GM12878 (cell line): ENCODE measurements at regions not wholly inside any gene's neighbourhood (a gene's known extent, or its start where the extent isn't known, plus 50 kb on each side); places are given as distances from the start of the nearest gene placed in this dataset.

ENCODE experiments used
- ATAC-seq: fragments of 200-7000 bp; cut with Tn5 transposase; 3 replicates; pipeline ENCODE4 v1.9.1; 2020; ENCODE audit warnings: mild to moderate bottlenecking, moderate library complexity
- BruUV-seq: library from RNA; stranded (reverse); fragments of 400-500 nt; replicated peaks from 2 replicates; lab custom pipeline; 2021; lab: Mats Ljungman, UMichigan
- CTCF ChIA-PET: fragments of 300-600 bp; sonication (Branson Sonifier 250); formaldehyde crosslinking; extraction: SDS; loops from one replicate; lab custom pipeline; 2021; ENCODE audit warnings: inconsistent platforms; lab: Yijun Ruan, JAX
- POLR2A ChIA-PET: fragments of 350-600 bp; formaldehyde crosslinking; extraction: SDS; loops from one replicate; lab custom pipeline; 2021; ENCODE audit warnings: inconsistent platforms; lab: Charles Lee
- RAD21 ChIA-PET: fragments of 300-600 bp; sonication (Branson Sonifier 250); formaldehyde crosslinking; loops from one replicate; lab custom pipeline; 2023; ENCODE audit warnings: antibody characterized with exemption; ENCODE audit not compliant: unreplicated experiment; lab: Charles Lee
- SMC1A ChIA-PET: fragments of 300-600 bp; sonication (Branson Sonifier 250); formaldehyde crosslinking; loops from one replicate; lab custom pipeline; 2023; ENCODE audit not compliant: unreplicated experiment, uncharacterized antibody; lab: Charles Lee
- DNase-seq: peaks from one replicate; pipeline ENCODE4 v3.0.0-alpha.2; 2011; ENCODE audit warnings: low read depth, low spot score
- FAIRE-seq: peaks from 3 replicates; lab custom pipeline; 2011; peaks lifted over from hg19 to GRCh38; lab: Jason Lieb, UNC
- H2AFZ ChIP-seq: 2 replicates; pipeline ENCODE4 v1.6.0; 2011; ENCODE audit warnings: low read depth, low read length, control low read depth; ENCODE audit not compliant: control insufficient read depth
- H3K27ac ChIP-seq: 2 replicates; pipeline ENCODE4 v1.5.1; 2011; ENCODE audit warnings: control low read depth; ENCODE audit not compliant: control insufficient read depth, insufficient read depth
- H3K27me3 ChIP-seq, 2 experiments: replicated peaks in 1 of 2; 2 replicates each; pipeline versions ENCODE4 v1.6.0 to v1.6.1; 2011; ENCODE audit warnings: low read length in 1 of 2; ENCODE audit not compliant: control insufficient read depth in 2 of 2, insufficient read depth in 2 of 2
- H3K36me3 ChIP-seq, 2 experiments: 2 replicates each; pipeline ENCODE4 v1.5.1; 2011; ENCODE audit warnings: low read length in 1 of 2; ENCODE audit not compliant: control insufficient read depth in 2 of 2, insufficient read depth in 2 of 2
- H3K4me1 ChIP-seq: 2 replicates; pipeline ENCODE4 v1.6.1; 2011; ENCODE audit warnings: mild to moderate bottlenecking, low read length, moderate library complexity, mixed read lengths; ENCODE audit not compliant: control insufficient read depth, insufficient read depth
- H3K4me2 ChIP-seq: 2 replicates; pipeline ENCODE4 v1.6.0; 2011; ENCODE audit warnings: control low read depth; ENCODE audit not compliant: control insufficient read depth, insufficient read depth
- H3K4me3 ChIP-seq: fragments of 200-600 bp; sonication (generic); 2 replicates; pipeline ENCODE4 v1.5.1; 2016
- H3K79me2 ChIP-seq: 2 replicates; pipeline ENCODE4 v1.6.0; 2011; ENCODE audit warnings: low read length; ENCODE audit not compliant: control insufficient read depth, insufficient read depth
- H3K9ac ChIP-seq: 2 replicates; pipeline ENCODE4 v1.8.0; 2011; ENCODE audit warnings: low read length, control low read depth, mixed read lengths; ENCODE audit not compliant: control insufficient read depth, insufficient read depth
- H3K9me3 ChIP-seq: replicated peaks from 3 replicates; pipeline ENCODE4 v1.5.1; 2011; ENCODE audit warnings: mild to moderate bottlenecking, low read length; ENCODE audit not compliant: control insufficient read depth, insufficient read depth
- H4K20me1 ChIP-seq: 2 replicates; pipeline ENCODE4 v1.6.0; 2011; ENCODE audit not compliant: control insufficient read depth, insufficient read depth
- DPF2 ChIP-seq: fragments of 450-650 bp; IDR thresholded peaks from 2 replicates; pipeline ENCODE4 v1.6.1; 2017; ENCODE audit warnings: mild to moderate bottlenecking
- RFX5 ChIP-seq: IDR thresholded peaks from 2 replicates; pipeline ENCODE4 v1.6.1; 2011; ENCODE audit warnings: low read depth, low read length, improper control_type of control experiment
- RUNX3 ChIP-seq: IDR thresholded peaks from 2 replicates; pipeline ENCODE4 v1.6.1; 2012; ENCODE audit warnings: low read length, inconsistent platforms
- WGBS: methylation state at CpG from one replicate; pipeline ENCODE4 v1.1.6; 2016; ENCODE audit warnings: low lambda C conversion rate; ENCODE audit not compliant: insufficient replicate concordance, insufficient coverage; ENCODE audit errors: missing lambda C conversion rate; 5-methylcytosine and 5-hydroxymethylcytosine counted together
- in situ Hi-C: fragments of 300-500 bp; cut with MboI; formaldehyde crosslinking; loops from 9 replicates; pipeline ENCODE4 v1.14.3; 2018; ENCODE audit warnings: mixed read lengths
- intact Hi-C: fragments of 100-400 bp; cut with micrococcal nuclease; formaldehyde crosslinking; loops from one replicate; pipeline ENCODE4 v1.14.2; 2022; ENCODE audit not compliant: unreplicated experiment
- TF ChIP-seq, protein P1 (sequence below): IDR thresholded peaks from 2 replicates; pipeline ENCODE4 v1.6.1; 2012; ENCODE audit warnings: low read depth, low read length, improper control_type of control experiment
- TF ChIP-seq, protein P2 (sequence below): fragments of 450-650 bp; IDR thresholded peaks from 2 replicates; pipeline ENCODE4 v1.6.1; 2017; ENCODE audit warnings: borderline replicate concordance
- TF ChIP-seq, protein P3 (sequence below): fragments of 450-650 bp; formaldehyde crosslinking; IDR thresholded peaks from 2 replicates; pipeline ENCODE4 v1.4.0; 2020; ENCODE audit warnings: mild to moderate bottlenecking, moderate library complexity

DNA sequence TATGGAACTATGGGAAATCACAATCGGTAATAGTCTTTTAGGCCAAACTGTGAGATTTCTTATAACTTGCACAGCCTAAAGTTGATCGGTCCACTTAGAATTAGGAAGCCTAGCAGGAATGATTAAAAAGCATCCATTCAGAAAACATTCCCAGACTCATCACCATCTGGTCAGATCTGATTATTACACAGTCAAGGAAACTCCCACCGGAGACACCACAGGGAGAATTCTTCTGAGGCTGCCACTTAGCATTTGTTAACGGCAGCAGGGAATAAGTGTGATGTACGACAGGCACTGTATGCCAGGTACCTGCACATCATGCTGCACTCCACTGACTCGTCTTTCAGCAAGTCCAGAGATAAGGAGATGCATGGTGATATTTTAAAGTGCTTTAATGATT, 227.6 kb upstream of the STEAP1 start:
- no peak overlapping the region for H3K4me3 ChIP-seq
- no peaks in the 10 kb centered on the region for H3K36me3 ChIP-seq
- no peaks in the 10 kb centered on the region for H3K79me2 ChIP-seq
- no peak overlapping the region for H3K9ac ChIP-seq
- no TSS peak for BruUV-seq
- TF ChIP-seq DPF2 = no peak
- H4K20me1 ChIP-seq = no peaks in the 10 kb centered on the region
- ATAC-seq (no peak), FAIRE-seq (no peak), DNase-seq (no peak)
- ChIA-PET POLR2A (no interaction called here), CTCF (no interaction called here), SMC1A (no interaction called here), RAD21 (no interaction called here)
- H3K9me3 ChIP-seq = no peaks in the 10 kb centered on the region
- H3K4me2 ChIP-seq = no peak overlapping the region
- H2AFZ ChIP-seq = no peak overlapping the region
- H3K4me1 ChIP-seq = no peaks in the 10 kb centered on the region
- intact Hi-C loops (no loop called here), in situ Hi-C loops (no loop called here)
- 24% methylated on average over 6 of the region's 6 CpGs for WGBS
- H3K27ac ChIP-seq = no peak overlapping the region
- no peaks in the 10 kb centered on the region for H3K27me3 ChIP-seq

DNA sequence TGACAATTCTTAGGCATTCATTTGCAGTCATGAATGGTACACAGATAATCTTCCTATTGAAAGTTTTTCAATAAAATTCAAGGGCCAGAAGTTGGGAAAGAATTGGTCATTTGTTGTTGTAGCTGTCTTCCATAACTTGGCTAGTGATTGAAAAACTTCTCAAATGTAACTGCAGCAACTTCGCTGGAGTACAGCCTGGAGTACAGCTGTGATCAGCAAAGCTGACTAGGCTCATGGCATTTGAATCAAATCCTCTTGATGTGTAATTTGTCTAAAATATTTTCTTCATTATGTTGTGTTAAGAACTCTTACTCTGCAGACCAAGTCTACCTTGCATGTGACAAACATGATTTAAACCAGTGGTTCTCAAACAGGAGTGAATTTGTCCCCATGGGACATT, 226.5 kb upstream of the STEAP1 start:
- FAIRE-seq (no peak), DNase-seq (no peak), ATAC-seq (no peak)
- Histone ChIP-seq H4K20me1 (no peaks in the 10 kb centered on the region), H3K79me2 (no peaks in the 10 kb centered on the region), H3K4me1 (no peaks in the 10 kb centered on the region), H3K4me3 (no peak overlapping the region), H2AFZ (no peak overlapping the region), H3K4me2 (no peak overlapping the region), H3K27me3 (no peaks in the 10 kb centered on the region), H3K36me3 (no peaks in the 10 kb centered on the region), H3K9me3 (no peaks in the 10 kb centered on the region), H3K27ac (no peak overlapping the region), H3K9ac (no peak overlapping the region)
- no TSS peak for BruUV-seq
- no peak for TF ChIP-seq RUNX3
- TF ChIP-seq RFX5 = no peak
- TF ChIP-seq, protein P1, sequence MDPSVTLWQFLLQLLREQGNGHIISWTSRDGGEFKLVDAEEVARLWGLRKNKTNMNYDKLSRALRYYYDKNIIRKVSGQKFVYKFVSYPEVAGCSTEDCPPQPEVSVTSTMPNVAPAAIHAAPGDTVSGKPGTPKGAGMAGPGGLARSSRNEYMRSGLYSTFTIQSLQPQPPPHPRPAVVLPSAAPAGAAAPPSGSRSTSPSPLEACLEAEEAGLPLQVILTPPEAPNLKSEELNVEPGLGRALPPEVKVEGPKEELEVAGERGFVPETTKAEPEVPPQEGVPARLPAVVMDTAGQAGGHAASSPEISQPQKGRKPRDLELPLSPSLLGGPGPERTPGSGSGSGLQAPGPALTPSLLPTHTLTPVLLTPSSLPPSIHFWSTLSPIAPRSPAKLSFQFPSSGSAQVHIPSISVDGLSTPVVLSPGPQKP = no peak
- TF ChIP-seq, protein P2, sequence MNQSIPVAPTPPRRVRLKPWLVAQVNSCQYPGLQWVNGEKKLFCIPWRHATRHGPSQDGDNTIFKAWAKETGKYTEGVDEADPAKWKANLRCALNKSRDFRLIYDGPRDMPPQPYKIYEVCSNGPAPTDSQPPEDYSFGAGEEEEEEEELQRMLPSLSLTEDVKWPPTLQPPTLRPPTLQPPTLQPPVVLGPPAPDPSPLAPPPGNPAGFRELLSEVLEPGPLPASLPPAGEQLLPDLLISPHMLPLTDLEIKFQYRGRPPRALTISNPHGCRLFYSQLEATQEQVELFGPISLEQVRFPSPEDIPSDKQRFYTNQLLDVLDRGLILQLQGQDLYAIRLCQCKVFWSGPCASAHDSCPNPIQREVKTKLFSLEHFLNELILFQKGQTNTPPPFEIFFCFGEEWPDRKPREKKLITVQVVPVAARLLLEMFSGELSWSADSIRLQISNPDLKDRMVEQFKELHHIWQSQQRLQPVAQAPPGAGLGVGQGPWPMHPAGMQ = no peak
- TF ChIP-seq, protein P3, sequence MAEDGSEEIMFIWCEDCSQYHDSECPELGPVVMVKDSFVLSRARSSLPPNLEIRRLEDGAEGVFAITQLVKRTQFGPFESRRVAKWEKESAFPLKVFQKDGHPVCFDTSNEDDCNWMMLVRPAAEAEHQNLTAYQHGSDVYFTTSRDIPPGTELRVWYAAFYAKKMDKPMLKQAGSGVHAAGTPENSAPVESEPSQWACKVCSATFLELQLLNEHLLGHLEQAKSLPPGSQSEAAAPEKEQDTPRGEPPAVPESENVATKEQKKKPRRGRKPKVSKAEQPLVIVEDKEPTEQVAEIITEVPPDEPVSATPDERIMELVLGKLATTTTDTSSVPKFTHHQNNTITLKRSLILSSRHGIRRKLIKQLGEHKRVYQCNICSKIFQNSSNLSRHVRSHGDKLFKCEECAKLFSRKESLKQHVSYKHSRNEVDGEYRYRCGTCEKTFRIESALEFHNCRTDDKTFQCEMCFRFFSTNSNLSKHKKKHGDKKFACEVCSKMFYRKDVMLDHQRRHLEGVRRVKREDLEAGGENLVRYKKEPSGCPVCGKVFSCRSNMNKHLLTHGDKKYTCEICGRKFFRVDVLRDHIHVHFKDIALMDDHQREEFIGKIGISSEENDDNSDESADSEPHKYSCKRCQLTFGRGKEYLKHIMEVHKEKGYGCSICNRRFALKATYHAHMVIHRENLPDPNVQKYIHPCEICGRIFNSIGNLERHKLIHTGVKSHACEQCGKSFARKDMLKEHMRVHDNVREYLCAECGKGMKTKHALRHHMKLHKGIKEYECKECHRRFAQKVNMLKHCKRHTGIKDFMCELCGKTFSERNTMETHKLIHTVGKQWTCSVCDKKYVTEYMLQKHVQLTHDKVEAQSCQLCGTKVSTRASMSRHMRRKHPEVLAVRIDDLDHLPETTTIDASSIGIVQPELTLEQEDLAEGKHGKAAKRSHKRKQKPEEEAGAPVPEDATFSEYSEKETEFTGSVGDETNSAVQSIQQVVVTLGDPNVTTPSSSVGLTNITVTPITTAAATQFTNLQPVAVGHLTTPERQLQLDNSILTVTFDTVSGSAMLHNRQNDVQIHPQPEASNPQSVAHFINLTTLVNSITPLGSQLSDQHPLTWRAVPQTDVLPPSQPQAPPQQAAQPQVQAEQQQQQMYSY (CRISPR knock-in tag) = no peak
- ChIA-PET CTCF (interaction anchor here (1.2 kb wide), 1 partner anchor 10 kb away, joined by 3 read pairs; no protein-coding TSS in a partner anchor), RAD21 (no interaction called here), SMC1A (no interaction called here), POLR2A (no interaction called here)
- WGBS = 0% methylated on average over 1 of the region's 1 CpG
- in situ Hi-C loops = no loop called here
- intact Hi-C loops = no loop called here
